NCI-H2081 (cell line): ENCODE measurements at regions not wholly inside any gene's neighbourhood (a gene's known extent, or its start where the extent isn't known, plus 50 kb on each side); places are given as distances from the start of the nearest gene placed in this dataset.
"Not testable (repeated sequence)": the region's sequence is repeated elsewhere in the genome, so short reads cannot be mapped to it uniquely, and the experiment has no call there.

Source experiments
- DNase-seq, 2 experiments: peaks; one replicate each; lab custom pipeline; 2025; lab: John Stamatoyannopoulos, UW

- no peak for DNase-seq
Observed at GRCh38 chr12:131618303-131618658, 92.6 kb upstream of the SFSWAP start.

GRCh38 chr12:131618701-131619100 lies 92.2 kb upstream of the SFSWAP start:
- DNase-seq = no peak

- DNase-seq = no peak
Observed at GRCh38 chr12:131619106-131619642, 91.7 kb upstream of the SFSWAP start.

- DNase-seq = no peak
Observed at GRCh38 chr12:131619736-131620506, 91.0 kb upstream of the SFSWAP start.

- DNase-seq = no peak
Observed at GRCh38 chr12:131620520-131620919, 90.4 kb upstream of the SFSWAP start.

- no peak for DNase-seq
Observed at GRCh38 chr12:131620946-131621681, 89.8 kb upstream of the SFSWAP start.

GRCh38 chr12:131621701-131622421 lies 89.0 kb upstream of the SFSWAP start:
- DNase-seq = no peak

GRCh38 chr12:131622422-131622955 lies 88.4 kb upstream of the SFSWAP start:
- DNase-seq = no peak

- not testable (repeated sequence) for DNase-seq
Observed at GRCh38 chr12:131623404-131624368, 87.2 kb upstream of the SFSWAP start.

- not testable (repeated sequence) for DNase-seq
Observed at GRCh38 chr12:131624369-131624739, 86.5 kb upstream of the SFSWAP start.

- not testable (repeated sequence) for DNase-seq
Observed at GRCh38 chr12:131624756-131625501, 86.0 kb upstream of the SFSWAP start.

GRCh38 chr12:131625966-131626722 lies 84.7 kb upstream of the SFSWAP start:
- DNase-seq = not testable (repeated sequence)

- DNase-seq = not testable (repeated sequence)
Observed at GRCh38 chr12:131627151-131628022, 83.5 kb upstream of the SFSWAP start.

GRCh38 chr12:131628023-131628740 lies 82.7 kb upstream of the SFSWAP start:
- no peak for DNase-seq

- no peak for DNase-seq
Observed at GRCh38 chr12:131628766-131629448, 82.0 kb upstream of the SFSWAP start.

GRCh38 chr12:131631230-131631629 lies 79.7 kb upstream of the SFSWAP start:
- no peak for DNase-seq
